ENCODE measurements at regions not wholly inside any gene's neighbourhood (a gene's known extent, or its start where the extent isn't known, plus 50 kb on each side); places are given as distances from the start of the nearest gene placed in this dataset.

GRCh38 chr5:7066471-7067235 is 329.3 kb upstream of the ADCY2 start:
- DNase-seq (ENCODE audit: low spot score), result no peak
- in situ Hi-C loops (cut with MboI; ENCODE audit: low sequenced_read_pairs, unreplicated experiment), result no loop called here
- no peak for TF ChIP-seq CTCF (IDR thresholded peaks at IDR 0.05; ENCODE audit: borderline replicate concordance, control extremely low read depth, extremely low read depth, insufficient read depth, missing control alignments)

GRCh38 chr5:7068156-7068555 is 327.8 kb upstream of the ADCY2 start:
- no peak for DNase-seq (ENCODE audit: low spot score)
- in situ Hi-C loops (cut with MboI; ENCODE audit: low sequenced_read_pairs, unreplicated experiment), result no loop called here

GRCh38 chr5:7068899-7069298 is 327.0 kb upstream of the ADCY2 start:
- in situ Hi-C loops (cut with MboI; ENCODE audit: low sequenced_read_pairs, unreplicated experiment), result no loop called here
- TF ChIP-seq CTCF (IDR thresholded peaks at IDR 0.05; ENCODE audit: borderline replicate concordance, control extremely low read depth, extremely low read depth, insufficient read depth, missing control alignments), result no peak
- DNase-seq (ENCODE audit: low spot score), result no peak

More at GRCh38 chr5:7068156-7068555, 327.8 kb upstream of the ADCY2 start:
- no peak for TF ChIP-seq CTCF (IDR thresholded peaks at IDR 0.05; ENCODE audit: borderline replicate concordance, control extremely low read depth, extremely low read depth, insufficient read depth, missing control alignments)

GRCh38 chr5:7072188-7072587 is 323.8 kb upstream of the ADCY2 start:
- TF ChIP-seq CTCF (IDR thresholded peaks at IDR 0.05; ENCODE audit: borderline replicate concordance, control extremely low read depth, extremely low read depth, insufficient read depth, missing control alignments), result no peak
- in situ Hi-C loops (cut with MboI; ENCODE audit: low sequenced_read_pairs, unreplicated experiment), result no loop called here
- DNase-seq (ENCODE audit: low spot score), result no peak

GRCh38 chr5:7073666-7074065 is 322.3 kb upstream of the ADCY2 start:
- TF ChIP-seq CTCF (IDR thresholded peaks at IDR 0.05; ENCODE audit: borderline replicate concordance, control extremely low read depth, extremely low read depth, insufficient read depth, missing control alignments), result no peak
- in situ Hi-C loops (cut with MboI; ENCODE audit: low sequenced_read_pairs, unreplicated experiment), result no loop called here
- DNase-seq (ENCODE audit: low spot score), result no peak

GRCh38 chr5:7074176-7074575 is 321.8 kb upstream of the ADCY2 start:
- in situ Hi-C loops (cut with MboI; ENCODE audit: low sequenced_read_pairs, unreplicated experiment), result no loop called here
- no peak for DNase-seq (ENCODE audit: low spot score)
- TF ChIP-seq CTCF (IDR thresholded peaks at IDR 0.05; ENCODE audit: borderline replicate concordance, control extremely low read depth, extremely low read depth, insufficient read depth, missing control alignments), result no peak

Data from GM13976 (cell line).